Endothelial cell of umbilical vein (primary cell): ENCODE measurements at regions not wholly inside any gene's neighbourhood (a gene's known extent, or its start where the extent isn't known, plus 50 kb on each side); places are given as distances from the start of the nearest gene placed in this dataset.

Experiments
- BruUV-seq: library from RNA; stranded (reverse); fragments of 400-500 nt; replicated peaks from 2 replicates; lab custom pipeline; 2021; lab: Mats Ljungman, UMichigan
- CTCF ChIA-PET: fragments of 300-600, 350-600 bp; sonication (Branson Sonifier 250); formaldehyde crosslinking; loops from one replicate; lab custom pipeline; 2021; ENCODE audit warnings: antibody characterized with exemption, inconsistent platforms; lab: Charles Lee
- POLR2A ChIA-PET: fragments of 300-600, 350-600 bp; sonication (Branson Sonifier 250); formaldehyde crosslinking; loops from one replicate; lab custom pipeline; 2021; ENCODE audit warnings: antibody characterized with exemption, inconsistent platforms; lab: Charles Lee
- DNase-seq: peaks from one replicate; pipeline ENCODE4 v3.0.0-alpha.2; 2011; ENCODE audit warnings: low read depth, low spot score
- FAIRE-seq: peaks from 2 replicates; lab custom pipeline; 2011; peaks lifted over from hg19 to GRCh38; lab: Jason Lieb, UNC
- H2AFZ ChIP-seq: 2 replicates; pipeline ENCODE4 v1.6.0; 2012; ENCODE audit warnings: low read depth, low read length, control low read depth, inconsistent platforms
- H3K27ac ChIP-seq: 2 replicates; pipeline ENCODE4 v1.5.1; 2011; ENCODE audit warnings: low read depth, mild to moderate bottlenecking, control low read depth, low read length, moderate library complexity; ENCODE audit not compliant: insufficient read depth
- H3K27me3 ChIP-seq, 2 experiments: 2 replicates each; pipeline versions ENCODE4 v1.6.0 to v1.6.1; 2011; ENCODE audit warnings: low read length in 2 of 2, mixed read lengths in 1 of 2; ENCODE audit not compliant: control insufficient read depth in 2 of 2, insufficient read depth in 2 of 2
- H3K36me3 ChIP-seq, 2 experiments: 2 replicates in 1 of 2; 3 replicates in 1 of 2; pipeline ENCODE4 v1.5.1; 2011; ENCODE audit warnings: low read length in 2 of 2, mild to moderate bottlenecking in 1 of 2, moderate library complexity in 1 of 2; ENCODE audit not compliant: control insufficient read depth in 2 of 2, insufficient read depth in 2 of 2; ENCODE audit errors: extremely low read depth in 1 of 2
- H3K4me1 ChIP-seq: 3 replicates; pipeline ENCODE4 v1.5.1; 2011; ENCODE audit warnings: mild to moderate bottlenecking, low read length; ENCODE audit not compliant: control insufficient read depth, insufficient read depth; ENCODE audit errors: extremely low read depth
- H3K4me2 ChIP-seq: 2 replicates; pipeline ENCODE4 v1.6.1; 2011; ENCODE audit warnings: low read length, control low read depth, mixed read lengths; ENCODE audit not compliant: insufficient read depth
- H3K4me3 ChIP-seq, 3 experiments: fragments of 200-600 bp in 1 of 3; sonication (generic), shearing (Covaris generic) in 1 of 3; replicated peaks in 1 of 3; 2 replicates each; pipeline ENCODE4 v1.5.1; 2011 to 2016; ENCODE audit warnings: control low read depth in 3 of 3, low read length in 3 of 3, mild to moderate bottlenecking in 2 of 3, inconsistent platforms in 1 of 3, low read depth in 1 of 3, moderate library complexity in 1 of 3; ENCODE audit not compliant: insufficient read depth in 1 of 3
- H3K79me2 ChIP-seq: 2 replicates; pipeline ENCODE4 v1.6.0; 2012; ENCODE audit warnings: low read length, inconsistent platforms; ENCODE audit not compliant: control insufficient read depth, insufficient read depth
- H3K9ac ChIP-seq: replicated peaks from 2 replicates; pipeline ENCODE3; 2011; ENCODE audit warnings: low read length, control low read depth; ENCODE audit not compliant: insufficient read depth; ENCODE audit errors: extremely low read depth
- H3K9me1 ChIP-seq: replicated peaks from 3 replicates; pipeline ENCODE4 v1.6.0; 2011; ENCODE audit warnings: mild to moderate bottlenecking, low read length; ENCODE audit not compliant: control insufficient read depth, insufficient read depth; ENCODE audit errors: extremely low read depth
- H3K9me3 ChIP-seq: replicated peaks from 2 replicates; pipeline ENCODE4 v1.5.1; 2012; ENCODE audit warnings: low read length, inconsistent platforms; ENCODE audit not compliant: control insufficient read depth, insufficient read depth
- H4K20me1 ChIP-seq: replicated peaks from 2 replicates; pipeline ENCODE3; 2011; ENCODE audit warnings: mild to moderate bottlenecking, low read length; ENCODE audit not compliant: control insufficient read depth, insufficient read depth; ENCODE audit errors: extremely low read depth
- EZH2 ChIP-seq: IDR thresholded peaks from 2 replicates; pipeline ENCODE4 v1.6.1; 2012; ENCODE audit warnings: borderline replicate concordance, low read depth, mild to moderate bottlenecking, moderate library complexity, low read length, inconsistent platforms; ENCODE audit not compliant: severe bottlenecking
- FOS ChIP-seq: IDR thresholded peaks from 2 replicates; pipeline ENCODE4 v1.6.1; 2011; ENCODE audit warnings: mild to moderate bottlenecking, low read length, moderate library complexity, borderline replicate concordance; ENCODE audit not compliant: insufficient read depth
- GATA2 ChIP-seq: IDR thresholded peaks from 2 replicates; pipeline ENCODE4 v1.7.0; 2011; ENCODE audit warnings: low read depth, mild to moderate bottlenecking, moderate library complexity, mixed read lengths, low read length; ENCODE audit not compliant: insufficient read length, insufficient read depth
- JUN ChIP-seq: IDR thresholded peaks from 2 replicates; pipeline ENCODE4 v1.6.1; 2011; ENCODE audit warnings: borderline replicate concordance, low read depth; ENCODE audit not compliant: insufficient read length, insufficient read depth
- MYC ChIP-seq: IDR thresholded peaks from one replicate; pipeline ENCODE4 v1.6.1; 2011; ENCODE audit warnings: mild to moderate bottlenecking, low read depth, low read length
- POLR2A ChIP-seq: IDR thresholded peaks from 2 replicates; pipeline ENCODE4 v1.6.1; 2012; ENCODE audit warnings: low read depth, mild to moderate bottlenecking, control low read depth, low read length
- POLR2AphosphoS5 ChIP-seq: IDR thresholded peaks from 2 replicates; pipeline ENCODE4 v1.6.1; 2012; ENCODE audit warnings: low read depth, mild to moderate bottlenecking, control low read depth, low read length, moderate library complexity; ENCODE audit not compliant: insufficient read depth
- dilution Hi-C: fragments of 300-500 bp; cut with MboI; formaldehyde crosslinking; loops from one replicate; pipeline ENCODE4 v1.15.0; 2019; ENCODE audit warnings: low sequenced_read_pairs; ENCODE audit not compliant: extremely low pct_ligation_motif_present
- intact Hi-C: fragments of 100-400 bp; cut with micrococcal nuclease; formaldehyde crosslinking; loops from one replicate; pipeline ENCODE4 v1.10.0; 2022
- TF ChIP-seq, protein P1 (sequence below), 2 donors: IDR thresholded peaks; 1 replicate in 1 of 2; 2 replicates in 1 of 2; pipeline ENCODE4 v1.5.1; 2011; ENCODE audit warnings: low read length in 2 of 2, mild to moderate bottlenecking in 2 of 2, moderate library complexity in 2 of 2, control low read depth in 1 of 2, inconsistent platforms in 1 of 2, low read depth in 1 of 2; ENCODE audit not compliant: insufficient read depth in 1 of 2; ENCODE audit errors: extremely low read depth in 1 of 2
- TF ChIP-seq, protein P2 (sequence below): IDR thresholded peaks from 2 replicates; pipeline ENCODE4 v1.6.1; 2011; ENCODE audit not compliant: insufficient read depth, insufficient read length

DNA sequence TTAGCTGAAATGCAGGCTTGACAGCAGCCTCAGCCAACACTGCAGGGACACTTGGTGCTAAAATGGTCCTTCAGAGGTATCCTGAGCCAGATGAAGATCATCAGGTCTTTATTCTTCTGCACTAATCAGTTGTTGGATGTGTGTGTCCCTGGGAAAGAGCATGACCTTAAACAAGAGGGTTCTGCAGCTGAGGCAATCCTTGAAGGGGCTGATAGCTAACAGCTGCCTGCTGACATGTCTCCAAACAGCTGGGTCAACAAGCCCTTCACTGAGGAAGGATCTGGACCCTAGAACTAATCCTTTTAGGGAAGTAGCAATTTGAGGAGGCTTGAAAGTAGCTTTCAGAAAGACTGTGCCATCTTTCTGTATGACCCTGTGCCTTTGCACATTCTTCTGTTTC lies 376.3 kb upstream of the ACTBL2 start:
- Histone ChIP-seq H3K27me3 (no peaks in the 10 kb centered on the region), H3K9ac (no peak overlapping the region), H3K79me2 (no peaks in the 10 kb centered on the region), H2AFZ (no peak overlapping the region), H3K4me1 (no peaks in the 10 kb centered on the region), H3K9me3 (no peaks in the 10 kb centered on the region), H3K4me2 (no peak overlapping the region), H4K20me1 (no peaks in the 10 kb centered on the region), H3K4me3 (no peak overlapping the region), H3K9me1 (no peaks in the 10 kb centered on the region), H3K27ac (no peak overlapping the region), H3K36me3 (no peaks in the 10 kb centered on the region)
- POLR2A ChIA-PET = no interaction called here
- BruUV-seq = no TSS peak
- DNase-seq (no peak), FAIRE-seq (no peak)
- dilution Hi-C loops (no loop called here), intact Hi-C loops (no loop called here)
- TF ChIP-seq JUN = no peak
- TF ChIP-seq, protein P1, sequence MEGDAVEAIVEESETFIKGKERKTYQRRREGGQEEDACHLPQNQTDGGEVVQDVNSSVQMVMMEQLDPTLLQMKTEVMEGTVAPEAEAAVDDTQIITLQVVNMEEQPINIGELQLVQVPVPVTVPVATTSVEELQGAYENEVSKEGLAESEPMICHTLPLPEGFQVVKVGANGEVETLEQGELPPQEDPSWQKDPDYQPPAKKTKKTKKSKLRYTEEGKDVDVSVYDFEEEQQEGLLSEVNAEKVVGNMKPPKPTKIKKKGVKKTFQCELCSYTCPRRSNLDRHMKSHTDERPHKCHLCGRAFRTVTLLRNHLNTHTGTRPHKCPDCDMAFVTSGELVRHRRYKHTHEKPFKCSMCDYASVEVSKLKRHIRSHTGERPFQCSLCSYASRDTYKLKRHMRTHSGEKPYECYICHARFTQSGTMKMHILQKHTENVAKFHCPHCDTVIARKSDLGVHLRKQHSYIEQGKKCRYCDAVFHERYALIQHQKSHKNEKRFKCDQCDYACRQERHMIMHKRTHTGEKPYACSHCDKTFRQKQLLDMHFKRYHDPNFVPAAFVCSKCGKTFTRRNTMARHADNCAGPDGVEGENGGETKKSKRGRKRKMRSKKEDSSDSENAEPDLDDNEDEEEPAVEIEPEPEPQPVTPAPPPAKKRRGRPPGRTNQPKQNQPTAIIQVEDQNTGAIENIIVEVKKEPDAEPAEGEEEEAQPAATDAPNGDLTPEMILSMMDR (IDR thresholded peaks at IDR 0.05; ENCODE audit: extremely low read depth in 1 of 2, insufficient read depth in 1 of 2, low read depth in 1 of 2, low read length in 2 of 2) = no peak
- no peak for TF ChIP-seq GATA2
- TF ChIP-seq, protein P2, sequence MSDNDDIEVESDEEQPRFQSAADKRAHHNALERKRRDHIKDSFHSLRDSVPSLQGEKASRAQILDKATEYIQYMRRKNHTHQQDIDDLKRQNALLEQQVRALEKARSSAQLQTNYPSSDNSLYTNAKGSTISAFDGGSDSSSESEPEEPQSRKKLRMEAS = no peak
- TF ChIP-seq FOS = no peak
- no peak for TF ChIP-seq POLR2AphosphoS5
- no peak for TF ChIP-seq POLR2A
- no peak for TF ChIP-seq EZH2
- no peak for TF ChIP-seq MYC
- CTCF ChIA-PET = no interaction called here
